Keratinocyte (primary cell): ENCODE measurements at regions not wholly inside any gene's neighbourhood (a gene's known extent, or its start where the extent isn't known, plus 50 kb on each side); places are given as distances from the start of the nearest gene placed in this dataset.

Experiments used
- DNase-seq: peaks from one replicate; pipeline ENCODE4 v3.0.0-alpha.2; 2011; ENCODE audit warnings: low read depth, missing footprints, low spot score
- FAIRE-seq: peaks from 2 replicates; lab custom pipeline; 2011; peaks lifted over from hg19 to GRCh38; lab: Jason Lieb, UNC
- H2AFZ ChIP-seq: 2 replicates; pipeline ENCODE4 v1.6.0; 2012; ENCODE audit warnings: low read length, control low read depth, inconsistent platforms; ENCODE audit not compliant: control insufficient read depth
- H3K27ac ChIP-seq: 2 replicates; pipeline ENCODE4 v1.5.1; 2011; ENCODE audit warnings: low read length; ENCODE audit not compliant: control insufficient read depth, insufficient read depth
- H3K27me3 ChIP-seq: 3 replicates; pipeline ENCODE4 v1.6.0; 2011; ENCODE audit warnings: low read length; ENCODE audit not compliant: control insufficient read depth, insufficient read depth; ENCODE audit errors: extremely low read depth
- H3K36me3 ChIP-seq, 2 experiments: 2 replicates in 1 of 2; 3 replicates in 1 of 2; pipeline ENCODE4 v1.5.1; 2011; ENCODE audit warnings: low read length in 2 of 2, mild to moderate bottlenecking in 1 of 2; ENCODE audit not compliant: control insufficient read depth in 2 of 2, insufficient read depth in 2 of 2; ENCODE audit errors: extremely low read depth in 1 of 2
- H3K4me1 ChIP-seq: 3 replicates; pipeline ENCODE4 v1.5.1; 2011; ENCODE audit warnings: low read length; ENCODE audit not compliant: control insufficient read depth, insufficient read depth; ENCODE audit errors: extremely low read depth
- H3K4me2 ChIP-seq: 3 replicates; pipeline ENCODE4 v1.6.0; 2011; ENCODE audit warnings: low read depth, low read length; ENCODE audit not compliant: control insufficient read depth, insufficient read depth; ENCODE audit errors: extremely low read depth
- H3K4me3 ChIP-seq, 3 experiments: fragments of 200-600 bp in 1 of 3; sonication (generic) in 1 of 3; 2 replicates in 2 of 3; 3 replicates in 1 of 3; pipeline ENCODE4 v1.5.1; 2011 to 2016; ENCODE audit warnings: low read length in 3 of 3, mild to moderate bottlenecking in 3 of 3, control low read depth in 2 of 3, inconsistent platforms in 1 of 3, low read depth in 1 of 3, mixed read lengths in 1 of 3, mixed run types in 1 of 3, moderate library complexity in 1 of 3; ENCODE audit not compliant: control insufficient read depth in 2 of 3, insufficient read depth in 2 of 3; ENCODE audit errors: extremely low read depth in 1 of 3
- H3K79me2 ChIP-seq: 2 replicates; pipeline ENCODE4 v1.6.0; 2012; ENCODE audit warnings: low read length; ENCODE audit not compliant: control insufficient read depth, insufficient read depth
- H3K9ac ChIP-seq: 3 replicates; pipeline ENCODE4 v1.6.0; 2011; ENCODE audit warnings: low read length; ENCODE audit not compliant: control insufficient read depth, insufficient read depth; ENCODE audit errors: extremely low read depth
- H3K9me1 ChIP-seq: 3 replicates; pipeline ENCODE4 v1.6.0; 2011; ENCODE audit warnings: low read length; ENCODE audit not compliant: control insufficient read depth, insufficient read depth; ENCODE audit errors: extremely low read depth
- H3K9me3 ChIP-seq: 2 replicates; pipeline ENCODE4 v1.5.1; 2012; ENCODE audit warnings: low read depth, low read length; ENCODE audit not compliant: control insufficient read depth
- H4K20me1 ChIP-seq: 3 replicates; pipeline ENCODE4 v1.6.0; 2011; ENCODE audit warnings: low read length; ENCODE audit not compliant: control insufficient read depth, insufficient read depth; ENCODE audit errors: extremely low read depth
- CTCF ChIP-seq, 3 experiments: IDR thresholded peaks in 1 of 3; conservative IDR thresholded peaks in 1 of 3; optimal IDR thresholded peaks in 1 of 3; 2 replicates in 2 of 3; 3 replicates in 1 of 3; pipeline versions ENCODE3 to v1.5.1; 2011; ENCODE audit warnings: low read length in 3 of 3, mild to moderate bottlenecking in 3 of 3, moderate library complexity in 2 of 3, control low read depth in 1 of 3, inconsistent platforms in 1 of 3; ENCODE audit not compliant: insufficient read depth in 2 of 3; ENCODE audit errors: extremely low read depth in 1 of 3
- EZH2 ChIP-seq: IDR thresholded peaks from one replicate; pipeline ENCODE4 v1.6.1; 2012; ENCODE audit warnings: inconsistent platforms, mild to moderate bottlenecking, low read length, moderate library complexity
- dilution Hi-C: fragments of 300-500 bp; cut with MboI; formaldehyde crosslinking; loops from one replicate; pipeline ENCODE4 v1.7.0; 2020; ENCODE audit warnings: low sequenced_read_pairs; ENCODE audit not compliant: extremely low pct_ligation_motif_present

- Histone ChIP-seq H3K27ac (no peak overlapping the region), H3K9ac (no peak overlapping the region), H3K79me2 (no peaks in the 10 kb centered on the region), H3K27me3 (no peaks in the 10 kb centered on the region), H3K4me3 (no peak overlapping the region), H3K9me3 (no peaks in the 10 kb centered on the region), H4K20me1 (no peaks in the 10 kb centered on the region), H3K4me2 (no peak overlapping the region), H2AFZ (no peak overlapping the region), H3K36me3 (no peaks in the 10 kb centered on the region), H3K4me1 (no peaks in the 10 kb centered on the region), H3K9me1 (no peaks in the 10 kb centered on the region)
- dilution Hi-C loops, result no loop called here
- DNase-seq (no peak), FAIRE-seq (no peak)
- TF ChIP-seq CTCF (optimal IDR thresholded peaks at IDR 0.05 in 1 of 3, IDR thresholded peaks at IDR 0.05 in 1 of 3, conservative IDR thresholded peaks at IDR 0.05 in 1 of 3; ENCODE audit: extremely low read depth in 1 of 3, insufficient read depth in 2 of 3, low read length in 3 of 3), result peak; percentile 35 to 53 (median 52)
- TF ChIP-seq EZH2, result no peak
Observed at GRCh38 chr2:122451040-122451439, 695.6 kb downstream of the TSN start.

DNA sequence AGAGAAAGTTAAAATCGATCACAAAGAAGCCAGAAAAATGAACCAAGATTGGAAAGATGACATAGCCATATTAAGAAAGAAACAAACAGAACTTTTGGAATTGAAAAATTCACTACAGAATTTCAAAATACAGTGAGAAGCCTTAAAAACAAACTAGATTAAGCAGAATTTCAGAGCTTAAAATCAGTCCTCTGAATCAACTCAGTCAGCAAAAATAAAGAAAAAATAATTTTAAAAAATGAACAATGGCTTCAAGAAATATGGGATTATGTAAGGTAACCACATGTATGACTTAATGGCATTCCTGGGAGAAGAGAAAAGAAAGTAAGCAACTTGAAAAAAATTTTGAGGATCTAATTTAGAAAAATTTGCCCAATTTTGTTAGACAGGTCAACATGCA, 696.2 kb downstream of the TSN start:
- Histone ChIP-seq H3K9me3 (no peaks in the 10 kb centered on the region), H3K9me1 (no peaks in the 10 kb centered on the region), H3K4me2 (no peak overlapping the region), H2AFZ (no peak overlapping the region), H3K36me3 (no peaks in the 10 kb centered on the region), H3K79me2 (no peaks in the 10 kb centered on the region), H3K27ac (no peak overlapping the region), H3K27me3 (no peaks in the 10 kb centered on the region), H4K20me1 (no peaks in the 10 kb centered on the region), H3K4me1 (no peaks in the 10 kb centered on the region), H3K9ac (no peak overlapping the region), H3K4me3 (no peak overlapping the region)
- TF ChIP-seq CTCF (optimal IDR thresholded peaks at IDR 0.05 in 1 of 3, IDR thresholded peaks at IDR 0.05 in 1 of 3, conservative IDR thresholded peaks at IDR 0.05 in 1 of 3; ENCODE audit: extremely low read depth in 1 of 3, insufficient read depth in 2 of 3, low read length in 3 of 3) (no peak), EZH2 (no peak)
- DNase-seq (no peak), FAIRE-seq (no peak)
- dilution Hi-C loops, result no loop called here
